ENCODE measurements at regions not wholly inside any gene's neighbourhood (a gene's known extent, or its start where the extent isn't known, plus 50 kb on each side); places are given as distances from the start of the nearest gene placed in this dataset.

- Histone ChIP-seq H3K27ac (no peak overlapping the region), H3K27me3 (no peaks in the 10 kb centered on the region), H3K36me3 (no peaks in the 10 kb centered on the region), H3K9me3 (no peaks in the 10 kb centered on the region), H3K4me1 (no peaks in the 10 kb centered on the region), H3K4me3 (no peak overlapping the region)
- TF ChIP-seq EP300 (IDR thresholded peaks at IDR 0.05) (no peak), POLR2AphosphoS5 (IDR thresholded peaks at IDR 0.05) (no peak)
- DNase-seq (ENCODE audit: low spot score in 2 of 2) = no peak
- WGBS = 51% methylated on average over 3 of the region's 3 CpGs
These were observed 187.0 kb downstream of the DACT1 start for GRCh38 chr14:58824796-58825195.

DNA sequence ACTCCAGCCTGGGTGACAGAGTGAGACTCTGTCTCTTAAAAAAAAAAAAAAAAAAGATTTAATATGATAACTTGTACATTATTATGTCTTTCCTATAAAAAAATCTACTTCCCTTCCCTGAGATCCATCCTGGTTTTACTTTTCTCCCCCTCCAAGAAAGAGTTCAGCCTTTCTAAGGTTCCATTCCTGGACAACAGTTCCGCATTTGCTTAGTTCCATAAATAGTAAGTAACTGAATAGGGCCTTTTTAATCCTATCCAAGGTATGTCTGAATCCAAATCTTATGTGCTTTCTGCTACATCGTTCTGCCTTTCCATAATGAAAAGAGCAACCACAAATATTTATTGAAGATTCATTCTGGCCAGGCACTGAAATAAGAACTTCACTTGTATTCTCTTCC lies 187.8 kb downstream of the DACT1 start:
- Histone ChIP-seq H3K36me3 (no peaks in the 10 kb centered on the region), H3K27me3 (no peaks in the 10 kb centered on the region), H3K27ac (no peak overlapping the region), H3K4me3 (no peak overlapping the region), H3K4me1 (no peaks in the 10 kb centered on the region), H3K9me3 (no peaks in the 10 kb centered on the region)
- TF ChIP-seq EP300 (IDR thresholded peaks at IDR 0.05) = no peak
- TF ChIP-seq POLR2AphosphoS5 (IDR thresholded peaks at IDR 0.05) = no peak
- DNase-seq (ENCODE audit: low spot score in 2 of 2) = no peak
- 73% methylated on average over 2 of the region's 2 CpGs for WGBS

GRCh38 chr14:58826845-58827686 lies 189.3 kb downstream of the DACT1 start:
- no peaks in the 10 kb centered on the region for H3K36me3 ChIP-seq
- no peak overlapping the region for H3K27ac ChIP-seq
- no peaks in the 10 kb centered on the region for H3K27me3 ChIP-seq
- no peaks in the 10 kb centered on the region for H3K9me3 ChIP-seq
- no peak overlapping the region for H3K4me3 ChIP-seq
- 84% methylated on average over 8 of the region's 9 CpGs for WGBS
- no peak for DNase-seq (ENCODE audit: low spot score in 2 of 2)
- no peak for TF ChIP-seq EP300 (IDR thresholded peaks at IDR 0.05)
- no peak for TF ChIP-seq POLR2AphosphoS5 (IDR thresholded peaks at IDR 0.05)
- no peak for TF ChIP-seq POLR2A (IDR thresholded peaks at IDR 0.05)
- TF ChIP-seq, protein P1, sequence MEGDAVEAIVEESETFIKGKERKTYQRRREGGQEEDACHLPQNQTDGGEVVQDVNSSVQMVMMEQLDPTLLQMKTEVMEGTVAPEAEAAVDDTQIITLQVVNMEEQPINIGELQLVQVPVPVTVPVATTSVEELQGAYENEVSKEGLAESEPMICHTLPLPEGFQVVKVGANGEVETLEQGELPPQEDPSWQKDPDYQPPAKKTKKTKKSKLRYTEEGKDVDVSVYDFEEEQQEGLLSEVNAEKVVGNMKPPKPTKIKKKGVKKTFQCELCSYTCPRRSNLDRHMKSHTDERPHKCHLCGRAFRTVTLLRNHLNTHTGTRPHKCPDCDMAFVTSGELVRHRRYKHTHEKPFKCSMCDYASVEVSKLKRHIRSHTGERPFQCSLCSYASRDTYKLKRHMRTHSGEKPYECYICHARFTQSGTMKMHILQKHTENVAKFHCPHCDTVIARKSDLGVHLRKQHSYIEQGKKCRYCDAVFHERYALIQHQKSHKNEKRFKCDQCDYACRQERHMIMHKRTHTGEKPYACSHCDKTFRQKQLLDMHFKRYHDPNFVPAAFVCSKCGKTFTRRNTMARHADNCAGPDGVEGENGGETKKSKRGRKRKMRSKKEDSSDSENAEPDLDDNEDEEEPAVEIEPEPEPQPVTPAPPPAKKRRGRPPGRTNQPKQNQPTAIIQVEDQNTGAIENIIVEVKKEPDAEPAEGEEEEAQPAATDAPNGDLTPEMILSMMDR (IDR thresholded peaks at IDR 0.05) = no peak
- H3K4me1 ChIP-seq = peaks cover 2% of the 10 kb centered on the region

DNA sequence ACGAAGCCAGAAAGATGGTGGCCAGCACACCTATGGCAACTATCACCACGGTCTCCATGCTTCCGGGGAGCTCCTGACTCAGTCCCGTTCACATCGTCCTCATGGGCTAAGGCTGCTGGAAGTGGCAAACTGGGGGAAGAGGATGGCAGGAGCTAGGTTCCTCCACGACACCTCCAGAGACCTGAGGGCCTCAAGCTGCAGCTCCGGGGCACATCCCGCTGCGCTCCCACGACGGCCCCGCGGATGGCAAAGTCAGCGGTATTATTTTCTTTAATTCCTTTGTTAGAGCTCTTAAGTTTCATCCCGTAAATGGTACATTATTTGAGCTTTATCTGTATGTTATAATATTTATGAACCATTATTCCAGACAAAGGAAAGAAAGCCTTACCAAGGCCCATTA lies 190.5 kb downstream of the DACT1 start:
- DNase-seq (ENCODE audit: low spot score in 2 of 2) = no peak
- H3K36me3 ChIP-seq = no peaks in the 10 kb centered on the region
- peaks cover 6% of the 10 kb centered on the region for H3K4me1 ChIP-seq
- no peak overlapping the region for H3K27ac ChIP-seq
- TF ChIP-seq, protein P1 (IDR thresholded peaks at IDR 0.05) = no peak
- TF ChIP-seq POLR2A (IDR thresholded peaks at IDR 0.05) (no peak), EP300 (IDR thresholded peaks at IDR 0.05) (no peak), POLR2AphosphoS5 (IDR thresholded peaks at IDR 0.05) (no peak)
- H3K9me3 ChIP-seq = no peaks in the 10 kb centered on the region
- no peaks in the 10 kb centered on the region for H3K27me3 ChIP-seq
- H3K4me3 ChIP-seq = no peak overlapping the region
- 93% methylated on average over 9 of the region's 15 CpGs for WGBS

GRCh38 chr14:58829594-58829993 lies 191.8 kb downstream of the DACT1 start:
- H3K27ac ChIP-seq = no peak overlapping the region
- H3K27me3 ChIP-seq = no peaks in the 10 kb centered on the region
- H3K36me3 ChIP-seq = no peaks in the 10 kb centered on the region
- no peak for DNase-seq (ENCODE audit: low spot score in 2 of 2)
- TF ChIP-seq POLR2A (IDR thresholded peaks at IDR 0.05) (no peak), EP300 (IDR thresholded peaks at IDR 0.05) (no peak), POLR2AphosphoS5 (IDR thresholded peaks at IDR 0.05) (no peak)
- TF ChIP-seq, protein P1 (IDR thresholded peaks at IDR 0.05) = no peak
- no peak overlapping the region for H3K4me3 ChIP-seq
- WGBS = 77% methylated on average over 3 of the region's 3 CpGs
- no peaks in the 10 kb centered on the region for H3K9me3 ChIP-seq
- peaks cover 6% of the 10 kb centered on the region for H3K4me1 ChIP-seq

- no peak overlapping the region for H3K27ac ChIP-seq
- WGBS = 90% methylated on average over 2 of the region's 2 CpGs
- H3K4me1 ChIP-seq = peaks cover 6% of the 10 kb centered on the region
- no peaks in the 10 kb centered on the region for H3K9me3 ChIP-seq
- DNase-seq (ENCODE audit: low spot score in 2 of 2) = no peak
- H3K36me3 ChIP-seq = no peaks in the 10 kb centered on the region
- no peaks in the 10 kb centered on the region for H3K27me3 ChIP-seq
- no peak overlapping the region for H3K4me3 ChIP-seq
- TF ChIP-seq, protein P1 (IDR thresholded peaks at IDR 0.05) = no peak
- TF ChIP-seq EP300 (IDR thresholded peaks at IDR 0.05) (no peak), POLR2A (IDR thresholded peaks at IDR 0.05) (no peak)
These were observed 192.4 kb downstream of the DACT1 start for GRCh38 chr14:58830121-58830520.
